ENCODE measurements at regions not wholly inside any gene's neighbourhood (a gene's known extent, or its start where the extent isn't known, plus 50 kb on each side); places are given as distances from the start of the nearest gene placed in this dataset.
"Not testable (repeated sequence)": the region's sequence is repeated elsewhere in the genome, so short reads cannot be mapped to it uniquely, and the experiment has no call there.

GRCh38 chr4:128684016-128684415, 125.5 kb upstream of the JADE1 start:
- DNase-seq (ENCODE audit: low read depth) = no peak
- TF ChIP-seq CTCF (IDR thresholded peaks at IDR 0.05; ENCODE audit: control insufficient read depth, extremely low read depth, insufficient read depth) = no peak
- no peak overlapping the region for H3K4me3 ChIP-seq (ENCODE audit: low read depth, low read length)

- TF ChIP-seq CTCF (IDR thresholded peaks at IDR 0.05; ENCODE audit: control insufficient read depth, extremely low read depth, insufficient read depth) = no peak
- DNase-seq (ENCODE audit: low read depth) = no peak
- no peak overlapping the region for H3K4me3 ChIP-seq (ENCODE audit: low read depth, low read length)
Measured at GRCh38 chr4:128682942-128683666, 126.4 kb upstream of the JADE1 start.

DNA sequence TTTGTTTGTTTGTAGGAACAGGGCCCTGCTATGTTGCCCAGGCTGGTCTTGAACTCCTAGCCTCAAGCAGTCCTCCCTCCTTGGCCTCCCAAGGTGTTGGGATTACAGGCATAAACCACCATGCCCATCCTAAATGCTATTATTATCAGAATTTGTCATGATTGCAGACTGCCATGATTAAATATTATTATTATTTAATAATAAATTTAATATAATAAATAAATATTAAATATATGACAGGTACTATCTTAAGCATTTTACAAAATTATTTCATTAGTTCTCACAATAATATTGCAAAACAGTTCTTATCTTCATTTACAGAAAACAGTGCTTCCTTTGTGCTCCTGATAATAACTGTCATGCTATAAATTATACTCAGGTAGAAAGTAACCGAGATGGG, 133.4 kb upstream of the JADE1 start:
- DNase-seq (ENCODE audit: low read depth) = no peak
- no peak overlapping the region for H3K4me3 ChIP-seq (ENCODE audit: low read depth, low read length)
- no peak for TF ChIP-seq CTCF (IDR thresholded peaks at IDR 0.05; ENCODE audit: control insufficient read depth, extremely low read depth, insufficient read depth)

GRCh38 chr4:128675083-128675482, 134.4 kb upstream of the JADE1 start:
- no peak overlapping the region for H3K4me3 ChIP-seq (ENCODE audit: low read depth, low read length)
- no peak for DNase-seq (ENCODE audit: low read depth)
- no peak for TF ChIP-seq CTCF (IDR thresholded peaks at IDR 0.05; ENCODE audit: control insufficient read depth, extremely low read depth, insufficient read depth)

DNA sequence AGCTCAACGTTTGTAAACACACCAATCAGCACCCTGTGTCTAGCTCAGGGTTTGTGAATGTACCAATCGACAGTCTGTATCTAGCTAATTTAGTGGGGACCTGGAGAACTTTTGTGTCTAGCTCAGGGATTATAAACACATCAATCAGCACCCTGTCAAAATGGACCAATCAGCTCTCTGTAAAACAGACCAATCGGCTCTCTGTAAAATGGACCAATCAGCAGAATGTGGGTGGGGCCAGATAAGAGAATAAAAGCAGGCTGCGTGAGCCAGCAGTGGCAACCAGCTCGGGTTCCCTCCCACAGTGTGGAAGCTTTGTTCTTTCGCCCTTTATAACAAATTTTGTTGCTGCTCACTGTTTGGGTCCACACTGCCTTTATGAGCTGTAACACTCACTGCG, 136.3 kb upstream of the JADE1 start:
- H3K4me3 ChIP-seq (ENCODE audit: low read depth, low read length) = not testable (repeated sequence)

GRCh38 chr4:128672596-128672995, 136.9 kb upstream of the JADE1 start:
- not testable (repeated sequence) for H3K4me3 ChIP-seq (ENCODE audit: low read depth, low read length); DNase-seq (ENCODE audit: low read depth)

More for the DNA sequence above, 136.3 kb upstream of the JADE1 start:
- not testable (repeated sequence) for DNase-seq (ENCODE audit: low read depth)

- no peak for TF ChIP-seq CTCF (IDR thresholded peaks at IDR 0.05; ENCODE audit: control insufficient read depth, extremely low read depth, insufficient read depth)
- H3K4me3 ChIP-seq (ENCODE audit: low read depth, low read length) = no peak overlapping the region
- DNase-seq (ENCODE audit: low read depth) = no peak
Measured at GRCh38 chr4:128670513-128670912, 139.0 kb upstream of the JADE1 start.

- no peak for TF ChIP-seq CTCF (IDR thresholded peaks at IDR 0.05; ENCODE audit: control insufficient read depth, extremely low read depth, insufficient read depth)
- DNase-seq (ENCODE audit: low read depth) = no peak
- no peak overlapping the region for H3K4me3 ChIP-seq (ENCODE audit: low read depth, low read length)
Measured at GRCh38 chr4:128668566-128668965, 140.9 kb upstream of the JADE1 start.
